Inferior parietal cortex (tissue), 1 donor: ENCODE measurements at regions not wholly inside any gene's neighbourhood (a gene's known extent, or its start where the extent isn't known, plus 50 kb on each side); places are given as distances from the start of the nearest gene placed in this dataset.

Experiments
- DNase-seq: peaks from one replicate; pipeline ENCODE4 v3.0.0-alpha.2; 2016; ENCODE audit errors: extremely low spot score

GRCh38 chr2:18889565-18890332 lies 300.4 kb upstream of the NT5C1B start:
- DNase-seq = peak; percentile 55

GRCh38 chr2:18885457-18885856 lies 296.1 kb upstream of the NT5C1B start:
- DNase-seq = no peak

- DNase-seq = peak; percentile 26
These were observed 294.5 kb upstream of the NT5C1B start for GRCh38 chr2:18883616-18884456.

- no peak for DNase-seq
These were observed 282.1 kb upstream of the NT5C1B start for GRCh38 chr2:18871430-18871829.

- DNase-seq = no peak
These were observed 280.9 kb upstream of the NT5C1B start for GRCh38 chr2:18870307-18870706.

- no peak for DNase-seq
These were observed 272.6 kb upstream of the NT5C1B start for GRCh38 chr2:18861951-18862350.

GRCh38 chr2:18860179-18860578 lies 270.8 kb upstream of the NT5C1B start:
- no peak for DNase-seq

- no peak for DNase-seq
These were observed 267.4 kb upstream of the NT5C1B start for GRCh38 chr2:18856765-18857164.

GRCh38 chr2:18855027-18855426 lies 265.7 kb upstream of the NT5C1B start:
- peak; percentile 20 for DNase-seq

GRCh38 chr2:18849841-18850578 lies 260.6 kb upstream of the NT5C1B start:
- no peak for DNase-seq

- DNase-seq = no peak
These were observed 259.3 kb upstream of the NT5C1B start for GRCh38 chr2:18848646-18849045.

- no peak for DNase-seq
These were observed 256.6 kb upstream of the NT5C1B start for GRCh38 chr2:18845854-18846445.

GRCh38 chr2:18842836-18843235 lies 253.5 kb upstream of the NT5C1B start:
- no peak for DNase-seq

- DNase-seq = no peak
These were observed 252.1 kb upstream of the NT5C1B start for GRCh38 chr2:18841248-18842150.

GRCh38 chr2:18837240-18837639 lies 247.9 kb upstream of the NT5C1B start:
- no peak for DNase-seq

- no peak for DNase-seq
These were observed 247.1 kb upstream of the NT5C1B start for GRCh38 chr2:18836436-18836835.

- no peak for DNase-seq
These were observed 246.4 kb upstream of the NT5C1B start for GRCh38 chr2:18835787-18836186.

GRCh38 chr2:18834341-18834740 lies 245.0 kb upstream of the NT5C1B start:
- DNase-seq = no peak

- no peak for DNase-seq
These were observed 244.6 kb upstream of the NT5C1B start for GRCh38 chr2:18833941-18834340.

- no peak for DNase-seq
These were observed 242.6 kb upstream of the NT5C1B start for GRCh38 chr2:18831916-18832510.
